Thyroid gland (tissue), 4 donors: ENCODE measurements at regions not wholly inside any gene's neighbourhood (a gene's known extent, or its start where the extent isn't known, plus 50 kb on each side); places are given as distances from the start of the nearest gene placed in this dataset. TPM values are rescaled to one million over a fixed set of nuclear protein-coding genes. Genes with fewer than 3 reads are reported as not detected.

Experiments
- DNase-seq, 2 donors: peaks; one replicate each; pipeline ENCODE4 v3.0.0-alpha.2; 2019
- H3K27ac ChIP-seq, 3 donors: fragments of 200-600 bp; sonication (generic); 1 replicate in 2 of 3; 2 replicates in 1 of 3; pipeline ENCODE4 v1.5.1; 2016 to 2019; ENCODE audit warnings: mild to moderate bottlenecking in 1 of 3, moderate library complexity in 1 of 3
- H3K27me3 ChIP-seq: fragments of 200-600 bp; sonication (generic); one replicate; pipeline ENCODE4 v1.5.1; 2019
- H3K36me3 ChIP-seq, 2 donors: fragments of 200-600 bp; sonication (generic); one replicate each; pipeline ENCODE4 v1.5.1; 2016 to 2019
- H3K4me1 ChIP-seq, 2 donors: fragments of 200-600 bp; sonication (generic); one replicate each; pipeline ENCODE4 v1.5.1; 2017 to 2019
- H3K4me3 ChIP-seq, 3 donors: fragments of 200-600 bp; sonication (generic); replicated peaks in 1 of 3; 1 replicate in 2 of 3; 2 replicates in 1 of 3; pipeline ENCODE4 v1.5.1; 2016; ENCODE audit warnings: mild to moderate bottlenecking in 1 of 3
- H3K9me3 ChIP-seq: fragments of 200-600 bp; sonication (generic); one replicate; pipeline ENCODE4 v1.5.1; 2017
- POLR2A ChIP-seq, 2 donors: fragments of 450-650 bp; IDR thresholded peaks; one replicate each; pipeline ENCODE4 v1.6.1; 2017; ENCODE audit warnings: antibody characterized with exemption in 2 of 2, mild to moderate bottlenecking in 2 of 2, moderate library complexity in 1 of 2
- WGBS, 2 donors: methylation state at CpG; one replicate each; pipeline ENCODE4 v1.1.5; 2017; 5-methylcytosine and 5-hydroxymethylcytosine counted together
- intact Hi-C: fragments of 100-400 bp; cut with DNase I; formaldehyde crosslinking; loops from one replicate; pipeline ENCODE4 v1.15.1; 2023
- small RNA-seq: library from RNA; depleted of rRNA; stranded (forward); fragments of <200 nt; gene quantifications from one replicate; pipeline ENCODE3, GENCODE V24; 2016
- TF ChIP-seq, protein P1 (sequence below), 6 experiments: fragments of 200-600 bp in 3 of 6; fragments of 450-650 bp in 3 of 6; sonication (generic) in 3 of 6; IDR thresholded peaks; one replicate each; pipeline ENCODE4 v1.5.1; 2016 to 2019; ENCODE audit warnings: antibody characterized with exemption in 6 of 6, mild to moderate bottlenecking in 2 of 6, inconsistent platforms in 1 of 6, moderate library complexity in 1 of 6

DNA sequence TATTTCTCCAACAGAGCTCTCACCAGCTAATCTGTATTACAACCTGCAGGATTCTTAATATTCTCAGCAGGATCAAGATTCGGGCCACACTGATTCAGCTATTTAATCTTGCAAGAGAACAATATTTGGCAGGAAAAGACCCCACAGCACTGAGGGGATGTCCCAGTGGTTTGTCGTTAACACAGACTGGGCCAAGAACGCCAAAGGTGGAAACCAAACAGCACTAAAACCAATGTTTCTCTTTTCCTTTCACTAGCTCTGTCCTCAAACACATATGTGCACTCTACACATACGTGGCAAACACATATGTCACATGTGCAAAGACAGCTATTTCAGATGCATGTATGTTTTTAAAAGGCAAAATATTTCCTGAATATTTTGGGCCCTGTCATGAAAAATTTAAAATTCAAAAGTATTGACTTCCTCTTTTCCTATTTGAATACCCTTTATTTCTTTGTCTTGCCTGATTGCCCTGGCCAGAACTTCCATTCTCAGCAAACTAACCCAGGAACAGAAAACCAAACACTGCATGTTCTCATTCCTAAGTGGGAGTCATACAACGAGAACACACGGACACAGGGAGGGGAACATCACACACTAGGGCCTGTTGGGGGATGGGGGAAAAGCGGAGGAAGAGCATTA is 51.7 kb upstream of the NEBL start:
- Histone ChIP-seq H3K27me3 (no peaks in the 10 kb centered on the region), H3K9me3 (no peaks in the 10 kb centered on the region), H3K4me3 (no peak overlapping the region), H3K4me1 (no peaks in the 10 kb centered on the region), H3K27ac (no peak overlapping the region), H3K36me3 (no peaks in the 10 kb centered on the region)
- intact Hi-C loops = no loop called here
- TF ChIP-seq, protein P1, sequence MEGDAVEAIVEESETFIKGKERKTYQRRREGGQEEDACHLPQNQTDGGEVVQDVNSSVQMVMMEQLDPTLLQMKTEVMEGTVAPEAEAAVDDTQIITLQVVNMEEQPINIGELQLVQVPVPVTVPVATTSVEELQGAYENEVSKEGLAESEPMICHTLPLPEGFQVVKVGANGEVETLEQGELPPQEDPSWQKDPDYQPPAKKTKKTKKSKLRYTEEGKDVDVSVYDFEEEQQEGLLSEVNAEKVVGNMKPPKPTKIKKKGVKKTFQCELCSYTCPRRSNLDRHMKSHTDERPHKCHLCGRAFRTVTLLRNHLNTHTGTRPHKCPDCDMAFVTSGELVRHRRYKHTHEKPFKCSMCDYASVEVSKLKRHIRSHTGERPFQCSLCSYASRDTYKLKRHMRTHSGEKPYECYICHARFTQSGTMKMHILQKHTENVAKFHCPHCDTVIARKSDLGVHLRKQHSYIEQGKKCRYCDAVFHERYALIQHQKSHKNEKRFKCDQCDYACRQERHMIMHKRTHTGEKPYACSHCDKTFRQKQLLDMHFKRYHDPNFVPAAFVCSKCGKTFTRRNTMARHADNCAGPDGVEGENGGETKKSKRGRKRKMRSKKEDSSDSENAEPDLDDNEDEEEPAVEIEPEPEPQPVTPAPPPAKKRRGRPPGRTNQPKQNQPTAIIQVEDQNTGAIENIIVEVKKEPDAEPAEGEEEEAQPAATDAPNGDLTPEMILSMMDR (IDR thresholded peaks at IDR 0.05) = no peak
- TF ChIP-seq POLR2A (IDR thresholded peaks at IDR 0.05) = no peak
- no peak for DNase-seq
- WGBS, 2 donors = 65 to 69% methylated on average over 7 of the region's 7 CpGs

Small RNA genes in the stretch of these regions (small RNA-seq; reads per million reads assigned to genes)
- gene AL158209.2 (not detected), gene RF00017 (not detected), gene RNU6-15P (not detected)
